CD4-positive, alpha-beta T cell (primary cell): ENCODE measurements at regions not wholly inside any gene's neighbourhood (a gene's known extent, or its start where the extent isn't known, plus 50 kb on each side); places are given as distances from the start of the nearest gene placed in this dataset.

Experiments
- ATAC-seq: fragments of 200-7000 bp; cut with Tn5 transposase; one replicate; pipeline ENCODE4 v1.10.0; 2022; ENCODE audit warnings: mild to moderate bottlenecking; ENCODE audit not compliant: poor library complexity
- CTCF ChIA-PET: fragments of 350-600 bp; sonication (Branson Sonifier 250); formaldehyde crosslinking; loops from one replicate; lab custom pipeline; 2021; ENCODE audit warnings: antibody characterized with exemption, inconsistent platforms; lab: Charles Lee
- POLR2A ChIA-PET: fragments of 350-600 bp; sonication (Branson Sonifier 250); formaldehyde crosslinking; loops from one replicate; lab custom pipeline; 2021; ENCODE audit warnings: antibody characterized with exemption, inconsistent platforms; lab: Charles Lee
- DNase-seq, 14 experiments: peaks; one replicate each; pipeline ENCODE4 v3.0.0-alpha.2; 2013 to 2020; ENCODE audit warnings: mixed read lengths in 2 of 14
- H3K27ac ChIP-seq, 2 donors: one replicate each; pipeline versions ENCODE4 v1.5.1 to v1.7.0; 2013; ENCODE audit warnings: low read length in 2 of 2, low read depth in 1 of 2, mild to moderate bottlenecking in 1 of 2
- H3K27me3 ChIP-seq, 2 experiments: 1 replicate in 1 of 2; 2 replicates in 1 of 2; pipeline versions ENCODE4 v1.6.1 to v1.7.0; 2013; ENCODE audit warnings: low read length in 2 of 2, control low read depth in 1 of 2, mild to moderate bottlenecking in 1 of 2, moderate library complexity in 1 of 2; ENCODE audit not compliant: insufficient read depth in 2 of 2, control insufficient read depth in 1 of 2
- H3K36me3 ChIP-seq: one replicate; pipeline ENCODE4 v1.6.1; 2013; ENCODE audit warnings: low read length, control low read depth; ENCODE audit not compliant: insufficient read depth
- H3K4me1 ChIP-seq: one replicate; pipeline ENCODE4 v1.6.1; 2013; ENCODE audit warnings: low read length, control low read depth; ENCODE audit not compliant: insufficient read depth
- H3K4me3 ChIP-seq: one replicate; pipeline ENCODE4 v1.5.1; 2013; ENCODE audit warnings: mild to moderate bottlenecking, low read length, moderate library complexity
- H3K9me3 ChIP-seq, 2 experiments: 1 replicate in 1 of 2; 2 replicates in 1 of 2; pipeline versions ENCODE4 v1.6.1 to v1.7.0; 2013; ENCODE audit warnings: low read length in 2 of 2, mild to moderate bottlenecking in 2 of 2, control low read depth in 1 of 2, moderate library complexity in 1 of 2; ENCODE audit not compliant: control insufficient read depth in 1 of 2, insufficient read depth in 1 of 2
- H3K27ac Mint-ChIP-seq: one replicate; pipeline ENCODE4 v1.8.0; 2020; ENCODE audit warnings: mixed read lengths
- H3K27me3 Mint-ChIP-seq: one replicate; pipeline ENCODE4 v1.8.0; 2021; ENCODE audit warnings: mixed read lengths
- H3K36me3 Mint-ChIP-seq: one replicate; pipeline ENCODE4 v1.8.0; 2021; ENCODE audit warnings: low read depth, mixed read lengths
- H3K4me1 Mint-ChIP-seq: one replicate; pipeline ENCODE4 v1.8.0; 2021; ENCODE audit warnings: low read depth, mixed read lengths
- H3K4me3 Mint-ChIP-seq: one replicate; pipeline ENCODE4 v1.8.0; 2020; ENCODE audit warnings: mild to moderate bottlenecking, mixed read lengths
- H3K9me3 Mint-ChIP-seq: one replicate; pipeline ENCODE4 v1.8.0; 2020; ENCODE audit warnings: mixed read lengths
- intact Hi-C, 2 experiments: fragments of 100-400 bp; cut with DNase I in 1 of 2; cut with micrococcal nuclease in 1 of 2; formaldehyde crosslinking; loops; one replicate each; pipeline versions ENCODE4 v1.15.1 to v1.9.0; 2023 to 2025; cut with DNase I, micrococcal nuclease
- TF ChIP-seq, protein P1 (sequence below): fragments of 200-600 bp; IDR thresholded peaks from one replicate; pipeline ENCODE4 v1.8.0; 2022; ENCODE audit warnings: antibody characterized with exemption, mild to moderate bottlenecking

DNA sequence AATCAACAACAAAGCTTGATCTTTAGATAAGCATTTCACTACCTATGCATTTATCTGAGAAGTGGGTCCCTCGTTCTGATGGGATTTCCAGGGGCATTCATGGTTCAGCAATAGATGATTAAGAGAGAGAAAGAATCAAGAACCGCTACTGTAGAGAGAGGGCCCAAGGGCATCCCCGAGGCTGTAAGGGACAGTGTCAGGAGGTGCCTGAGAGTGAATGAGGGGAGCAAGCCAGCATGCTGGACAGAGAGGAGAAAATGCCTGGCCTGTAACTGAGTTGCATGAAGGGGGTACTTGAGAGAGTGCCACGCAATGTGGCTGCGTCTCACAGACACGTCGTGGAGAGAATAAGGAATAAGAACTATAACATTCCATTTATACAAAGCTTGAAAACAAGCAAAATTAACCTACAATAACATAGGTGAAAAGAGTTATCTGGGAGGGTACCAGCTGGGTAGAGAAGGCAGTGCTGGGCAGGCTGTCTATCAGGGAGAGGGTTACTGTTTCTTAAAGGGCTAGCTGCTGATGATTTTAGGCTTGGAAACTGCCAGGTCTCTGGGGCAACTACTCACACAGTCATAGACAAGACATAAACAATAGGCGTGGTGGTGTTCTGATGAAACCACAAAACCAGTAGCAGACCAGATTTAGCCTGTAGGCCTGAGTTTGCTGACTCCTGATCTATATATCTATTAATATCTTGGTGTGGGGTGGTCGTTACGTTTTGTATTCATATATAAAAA is 374.6 kb upstream of the CFAP20DC start:
- POLR2A ChIA-PET: interaction anchor here (0.9 to 4.9 kb wide), 10 partner anchors 11 to 117 kb away, joined by 3 to 40 read pairs (median 3); no protein-coding TSS in a partner anchor
- H3K9me3 Mint-ChIP-seq: no peaks in the 10 kb centered on the region
- H3K27me3 Mint-ChIP-seq: no peaks in the 10 kb centered on the region
- ATAC-seq (peak; percentile 65), DNase-seq (peak in 10 of 14 experiments; percentile 5 to 83 (median 31))
- Histone ChIP-seq H3K4me3 (no peak overlapping the region), H3K36me3 (no peaks in the 10 kb centered on the region), H3K27me3 (no peaks in the 10 kb centered on the region), H3K9me3 (no peaks in the 10 kb centered on the region), H3K27ac (no peak overlapping the region), H3K4me1 (peaks cover 44% of the 10 kb centered on the region)
- intact Hi-C loops: loop anchor here (10.0 kb wide), 2 partner anchors 110 to 120 kb away; no protein-coding TSS in a partner anchor
- H3K4me3 Mint-ChIP-seq: peak overlapping the region; percentile 54
- CTCF ChIA-PET: no interaction called here
- TF ChIP-seq, protein P1, sequence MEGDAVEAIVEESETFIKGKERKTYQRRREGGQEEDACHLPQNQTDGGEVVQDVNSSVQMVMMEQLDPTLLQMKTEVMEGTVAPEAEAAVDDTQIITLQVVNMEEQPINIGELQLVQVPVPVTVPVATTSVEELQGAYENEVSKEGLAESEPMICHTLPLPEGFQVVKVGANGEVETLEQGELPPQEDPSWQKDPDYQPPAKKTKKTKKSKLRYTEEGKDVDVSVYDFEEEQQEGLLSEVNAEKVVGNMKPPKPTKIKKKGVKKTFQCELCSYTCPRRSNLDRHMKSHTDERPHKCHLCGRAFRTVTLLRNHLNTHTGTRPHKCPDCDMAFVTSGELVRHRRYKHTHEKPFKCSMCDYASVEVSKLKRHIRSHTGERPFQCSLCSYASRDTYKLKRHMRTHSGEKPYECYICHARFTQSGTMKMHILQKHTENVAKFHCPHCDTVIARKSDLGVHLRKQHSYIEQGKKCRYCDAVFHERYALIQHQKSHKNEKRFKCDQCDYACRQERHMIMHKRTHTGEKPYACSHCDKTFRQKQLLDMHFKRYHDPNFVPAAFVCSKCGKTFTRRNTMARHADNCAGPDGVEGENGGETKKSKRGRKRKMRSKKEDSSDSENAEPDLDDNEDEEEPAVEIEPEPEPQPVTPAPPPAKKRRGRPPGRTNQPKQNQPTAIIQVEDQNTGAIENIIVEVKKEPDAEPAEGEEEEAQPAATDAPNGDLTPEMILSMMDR: no peak
- peaks cover 65% of the 10 kb centered on the region for H3K4me1 Mint-ChIP-seq
- H3K27ac Mint-ChIP-seq: peak overlapping the region; percentile 93
- H3K36me3 Mint-ChIP-seq: no peaks in the 10 kb centered on the region

DNA sequence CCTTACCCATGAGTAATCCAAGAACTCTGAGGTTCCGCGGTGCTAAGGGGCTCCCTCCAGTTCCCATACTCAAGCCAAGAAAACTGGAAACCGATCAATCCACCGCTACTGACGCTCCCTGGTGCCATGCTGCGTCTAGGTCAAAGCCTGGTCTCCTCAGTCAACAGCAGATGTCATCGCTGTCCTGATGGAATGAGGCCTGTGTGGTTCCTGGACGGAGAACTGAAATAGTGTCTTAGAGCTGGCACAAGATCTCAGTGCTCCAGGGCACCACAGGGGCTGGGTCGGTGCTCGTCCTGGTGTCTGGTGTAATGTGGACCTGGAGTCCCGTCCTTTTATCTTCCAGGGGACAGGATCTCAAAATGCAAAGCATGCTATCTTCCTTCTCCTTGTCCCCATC is 373.9 kb upstream of the CFAP20DC start:
- H3K36me3 Mint-ChIP-seq: no peaks in the 10 kb centered on the region
- Histone ChIP-seq H3K9me3 (no peaks in the 10 kb centered on the region), H3K4me3 (no peak overlapping the region), H3K36me3 (no peaks in the 10 kb centered on the region), H3K4me1 (peaks cover 44% of the 10 kb centered on the region), H3K27ac (no peak overlapping the region), H3K27me3 (no peaks in the 10 kb centered on the region)
- no peak for ATAC-seq
- POLR2A ChIA-PET: interaction anchor here (0.9 to 4.9 kb wide), 5 partner anchors 12 to 64 kb away, joined by 3 to 40 read pairs (median 3); no protein-coding TSS in a partner anchor
- no peak for DNase-seq
- CTCF ChIA-PET: no interaction called here
- intact Hi-C loops: loop anchor here (10.0 kb wide), 2 partner anchors 109 to 121 kb away; no protein-coding TSS in a partner anchor
- peak overlapping the region; percentile 93 for H3K27ac Mint-ChIP-seq
- TF ChIP-seq, protein P1: no peak
- H3K4me1 Mint-ChIP-seq: peaks cover 62% of the 10 kb centered on the region
- no peaks in the 10 kb centered on the region for H3K27me3 Mint-ChIP-seq
- H3K4me3 Mint-ChIP-seq: no peak overlapping the region
- H3K9me3 Mint-ChIP-seq: no peaks in the 10 kb centered on the region

DNA sequence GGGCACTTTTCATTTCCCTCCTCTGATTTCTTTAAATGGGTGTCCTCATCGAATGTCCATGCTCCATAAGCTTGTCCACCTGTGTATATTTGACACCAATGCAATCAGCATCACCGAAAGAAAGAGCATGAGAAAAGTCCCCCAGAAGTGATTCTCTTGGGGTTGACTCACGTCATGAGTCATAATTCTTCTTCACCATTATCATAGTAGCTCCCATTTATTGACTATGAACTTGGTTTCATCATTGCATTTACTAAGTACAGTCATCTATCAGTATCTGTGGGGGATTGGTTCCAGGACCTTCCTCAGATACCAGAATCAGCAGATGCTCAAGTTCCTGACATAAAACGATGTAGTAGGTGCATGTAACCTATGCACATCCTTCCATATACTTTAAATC is 372.5 kb upstream of the CFAP20DC start:
- Histone ChIP-seq H3K4me3 (no peak overlapping the region), H3K36me3 (no peaks in the 10 kb centered on the region), H3K9me3 (no peaks in the 10 kb centered on the region), H3K4me1 (peaks cover 35% of the 10 kb centered on the region), H3K27ac (no peak overlapping the region), H3K27me3 (no peaks in the 10 kb centered on the region)
- ChIA-PET CTCF (no interaction called here), POLR2A (no interaction called here)
- intact Hi-C loops: loop anchor here (10.0 kb wide), 2 partner anchors 108 to 122 kb away; no protein-coding TSS in a partner anchor
- no peak overlapping the region for H3K27ac Mint-ChIP-seq
- peaks cover 48% of the 10 kb centered on the region for H3K4me1 Mint-ChIP-seq
- DNase-seq (no peak), ATAC-seq (no peak)
- H3K27me3 Mint-ChIP-seq: no peaks in the 10 kb centered on the region
- H3K36me3 Mint-ChIP-seq: no peaks in the 10 kb centered on the region
- no peaks in the 10 kb centered on the region for H3K9me3 Mint-ChIP-seq
- TF ChIP-seq, protein P1: no peak
- H3K4me3 Mint-ChIP-seq: no peak overlapping the region
